ENCODE measurements at regions not wholly inside any gene's neighbourhood (a gene's known extent, or its start where the extent isn't known, plus 50 kb on each side); places are given as distances from the start of the nearest gene placed in this dataset.

- no peak for TF ChIP-seq CTCF (IDR thresholded peaks at IDR 0.05)
- TF ChIP-seq POLR2A (IDR thresholded peaks at IDR 0.05), result no peak
These were observed 258.6 kb downstream of the FAT4 start for GRCh38 chr4:125573368-125573767.

All from Peyer's patch (tissue), 4 donors.